Chondrocyte (in vitro differentiated cells): ENCODE measurements at regions not wholly inside any gene's neighbourhood (a gene's known extent, or its start where the extent isn't known, plus 50 kb on each side); places are given as distances from the start of the nearest gene placed in this dataset.

Experiments
- DNase-seq: peaks from one replicate; pipeline ENCODE4 v3.0.0; 2021; ENCODE audit warnings: mixed read lengths, low spot score
- H3K27ac Mint-ChIP-seq: one replicate; pipeline ENCODE4 v1.8.0; 2021; ENCODE audit warnings: mild to moderate bottlenecking, moderate library complexity, mixed read lengths; ENCODE audit not compliant: unreplicated experiment
- H3K27me3 Mint-ChIP-seq: 2 replicates; pipeline ENCODE4 v1.8.0; 2021; ENCODE audit warnings: low read depth, mixed read lengths
- H3K36me3 Mint-ChIP-seq: 2 replicates; pipeline ENCODE4 v1.8.0; 2021; ENCODE audit warnings: low read depth, mixed read lengths
- H3K4me1 Mint-ChIP-seq: 2 replicates; pipeline ENCODE4 v1.8.0; 2021; ENCODE audit warnings: low read depth, mild to moderate bottlenecking, mixed read lengths
- H3K4me3 Mint-ChIP-seq: one replicate; pipeline ENCODE4 v1.8.0; 2021; ENCODE audit warnings: mild to moderate bottlenecking, moderate library complexity, mixed read lengths; ENCODE audit not compliant: unreplicated experiment
- H3K9me3 Mint-ChIP-seq: 2 replicates; pipeline ENCODE4 v1.8.0; 2021; ENCODE audit warnings: low read depth, mixed read lengths
- CTCF ChIP-seq: fragments of 200-600 bp; sonication (generic); IDR thresholded peaks from 2 replicates; pipeline ENCODE4 v1.5.0; 2021; ENCODE audit warnings: antibody characterized with exemption, mild to moderate bottlenecking, moderate library complexity

DNA sequence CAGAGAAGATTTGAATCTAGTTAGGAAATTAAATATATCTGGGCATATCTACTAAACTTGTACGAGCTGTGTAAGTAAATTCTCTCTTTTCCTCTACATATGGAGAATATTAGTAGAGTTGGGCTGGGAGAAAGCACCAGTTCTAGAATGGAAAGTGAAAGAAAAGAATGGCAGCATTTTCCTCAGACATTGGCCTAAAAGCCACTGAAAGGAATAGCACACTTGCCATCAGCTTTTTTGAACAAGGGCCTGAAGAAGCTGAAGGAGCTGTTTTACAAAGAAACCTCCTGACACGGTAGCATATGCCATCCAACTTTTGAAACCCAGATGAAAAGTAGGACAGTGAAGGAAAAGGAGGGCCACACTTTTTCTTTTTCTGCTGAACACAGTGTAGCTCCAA is 1563.7 kb upstream of the TENM4 start:
- Mint-ChIP-seq H3K4me3 (no peak overlapping the region), H3K36me3 (no peaks in the 10 kb centered on the region), H3K27me3 (peaks cover 6% of the 10 kb centered on the region), H3K27ac (no peak overlapping the region), H3K4me1 (no peaks in the 10 kb centered on the region), H3K9me3 (no peaks in the 10 kb centered on the region)
- no peak for DNase-seq
- TF ChIP-seq CTCF: no peak

- TF ChIP-seq CTCF: no peak
- H3K4me3 Mint-ChIP-seq: no peak overlapping the region
- H3K9me3 Mint-ChIP-seq: no peaks in the 10 kb centered on the region
- no peak overlapping the region for H3K27ac Mint-ChIP-seq
- no peaks in the 10 kb centered on the region for H3K4me1 Mint-ChIP-seq
- H3K36me3 Mint-ChIP-seq: no peaks in the 10 kb centered on the region
- H3K27me3 Mint-ChIP-seq: peaks cover 10% of the 10 kb centered on the region
- no peak for DNase-seq
Observed at GRCh38 chr11:81002374-81002773, 1561.5 kb upstream of the TENM4 start.

GRCh38 chr11:81000735-81001134 is 1559.9 kb upstream of the TENM4 start:
- H3K4me3 Mint-ChIP-seq: no peak overlapping the region
- DNase-seq: no peak
- no peaks in the 10 kb centered on the region for H3K36me3 Mint-ChIP-seq
- H3K27ac Mint-ChIP-seq: no peak overlapping the region
- no peak for TF ChIP-seq CTCF
- no peaks in the 10 kb centered on the region for H3K9me3 Mint-ChIP-seq
- H3K27me3 Mint-ChIP-seq: peaks cover 12% of the 10 kb centered on the region
- no peaks in the 10 kb centered on the region for H3K4me1 Mint-ChIP-seq

GRCh38 chr11:81000334-81000733 is 1559.5 kb upstream of the TENM4 start:
- H3K9me3 Mint-ChIP-seq: no peaks in the 10 kb centered on the region
- no peak for DNase-seq
- peaks cover 14% of the 10 kb centered on the region for H3K27me3 Mint-ChIP-seq
- no peaks in the 10 kb centered on the region for H3K36me3 Mint-ChIP-seq
- H3K4me1 Mint-ChIP-seq: no peaks in the 10 kb centered on the region
- no peak overlapping the region for H3K4me3 Mint-ChIP-seq
- no peak overlapping the region for H3K27ac Mint-ChIP-seq
- no peak for TF ChIP-seq CTCF

GRCh38 chr11:80995523-80995922 is 1554.7 kb upstream of the TENM4 start:
- Mint-ChIP-seq H3K4me1 (no peaks in the 10 kb centered on the region), H3K4me3 (no peak overlapping the region), H3K27me3 (peaks cover 10% of the 10 kb centered on the region), H3K27ac (no peak overlapping the region), H3K36me3 (no peaks in the 10 kb centered on the region), H3K9me3 (no peaks in the 10 kb centered on the region)
- DNase-seq: no peak
- TF ChIP-seq CTCF: no peak
